Activated CD8-positive, alpha-beta memory T cell treated with anti-CD3 and anti-CD28 coated beads, Interleukin-2, amount 50 U/mL, for 1 hour (primary cell): ENCODE measurements at regions not wholly inside any gene's neighbourhood (a gene's known extent, or its start where the extent isn't known, plus 50 kb on each side); places are given as distances from the start of the nearest gene placed in this dataset.
"Not testable (repeated sequence)": the region's sequence is repeated elsewhere in the genome, so short reads cannot be mapped to it uniquely, and the experiment has no call there.

Source experiments
- DNase-seq: peaks from one replicate; pipeline ENCODE4 v3.0.0-alpha.2; 2020; ENCODE audit errors: extremely low read depth

DNA sequence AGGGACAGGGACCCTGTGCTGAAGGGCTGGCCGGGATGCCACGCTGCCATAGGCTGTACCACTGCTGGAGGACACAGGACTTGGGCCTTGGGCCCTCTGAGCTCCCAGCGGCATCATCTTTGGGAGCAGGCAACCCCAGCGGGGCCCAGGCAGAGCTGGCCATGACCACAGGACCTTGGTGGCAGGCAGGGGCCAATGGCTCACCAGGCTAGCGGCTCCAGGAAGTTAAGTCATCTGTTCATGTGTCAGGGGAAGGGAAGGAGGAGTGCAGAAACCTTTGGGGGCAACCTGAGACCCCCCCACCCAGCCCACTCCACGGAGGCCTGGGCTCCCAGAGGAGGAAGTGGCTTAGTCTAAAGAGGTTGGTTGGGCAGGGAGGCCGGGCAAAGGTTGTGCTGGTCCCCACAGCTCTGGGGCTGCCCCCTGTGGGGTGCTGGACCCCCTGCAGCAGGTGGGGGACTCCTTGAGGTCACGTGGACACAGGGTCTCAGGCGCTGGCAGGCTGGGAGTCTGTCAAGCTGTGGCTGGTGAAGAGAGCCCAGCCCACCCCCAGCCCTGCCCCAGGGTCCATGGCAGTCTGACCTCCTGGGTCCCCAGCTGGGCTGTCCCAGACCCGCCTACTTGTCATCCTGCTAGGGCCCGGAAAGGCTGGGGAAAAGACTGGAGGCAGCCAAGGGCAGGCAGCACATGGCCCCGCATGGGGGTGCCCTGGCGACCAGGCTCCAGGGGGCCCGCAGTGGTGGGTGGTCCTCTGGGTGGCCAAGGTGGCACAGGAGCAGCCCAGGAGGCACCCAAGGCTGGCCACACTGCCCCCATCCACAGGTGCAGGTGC is 184.3 kb downstream of the IGLL1 start:
- no peak for DNase-seq

GRCh38 chr22:23394525-23395326 is 185.4 kb downstream of the IGLL1 start:
- DNase-seq: no peak

DNA sequence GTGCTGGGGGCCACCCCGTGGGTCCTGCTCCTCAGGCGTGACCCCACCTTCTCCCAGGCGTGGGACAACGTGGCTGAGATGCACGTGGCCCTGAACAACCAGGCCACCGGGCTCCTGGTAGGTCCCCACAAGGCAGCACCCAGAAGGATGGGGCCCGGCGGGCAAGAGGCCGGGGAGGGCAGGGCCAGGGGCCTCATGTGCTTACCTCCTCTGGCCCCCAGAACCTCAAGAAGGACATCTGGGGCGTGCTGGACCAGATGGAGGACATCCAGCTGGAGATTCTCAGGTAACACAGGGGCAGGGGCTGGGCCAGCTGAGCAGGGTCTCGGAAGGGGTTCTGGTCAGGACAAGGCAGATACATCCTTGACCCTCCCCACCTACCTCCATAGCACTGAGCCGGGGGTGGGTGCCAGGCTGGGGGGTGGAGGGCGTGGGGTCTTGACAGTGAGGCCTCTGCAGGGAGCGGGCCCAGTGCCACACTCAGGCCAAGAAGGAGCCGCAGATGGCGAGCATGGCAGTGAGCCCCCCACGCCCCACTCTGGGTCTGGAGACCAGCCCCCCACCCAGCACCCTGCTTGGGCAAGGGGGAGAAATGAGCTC is 186.3 kb downstream of the IGLL1 start:
- no peak for DNase-seq

- DNase-seq: not testable (repeated sequence)
Measured at GRCh38 chr22:23393199-23393598, 186.9 kb downstream of the IGLL1 start.

DNA sequence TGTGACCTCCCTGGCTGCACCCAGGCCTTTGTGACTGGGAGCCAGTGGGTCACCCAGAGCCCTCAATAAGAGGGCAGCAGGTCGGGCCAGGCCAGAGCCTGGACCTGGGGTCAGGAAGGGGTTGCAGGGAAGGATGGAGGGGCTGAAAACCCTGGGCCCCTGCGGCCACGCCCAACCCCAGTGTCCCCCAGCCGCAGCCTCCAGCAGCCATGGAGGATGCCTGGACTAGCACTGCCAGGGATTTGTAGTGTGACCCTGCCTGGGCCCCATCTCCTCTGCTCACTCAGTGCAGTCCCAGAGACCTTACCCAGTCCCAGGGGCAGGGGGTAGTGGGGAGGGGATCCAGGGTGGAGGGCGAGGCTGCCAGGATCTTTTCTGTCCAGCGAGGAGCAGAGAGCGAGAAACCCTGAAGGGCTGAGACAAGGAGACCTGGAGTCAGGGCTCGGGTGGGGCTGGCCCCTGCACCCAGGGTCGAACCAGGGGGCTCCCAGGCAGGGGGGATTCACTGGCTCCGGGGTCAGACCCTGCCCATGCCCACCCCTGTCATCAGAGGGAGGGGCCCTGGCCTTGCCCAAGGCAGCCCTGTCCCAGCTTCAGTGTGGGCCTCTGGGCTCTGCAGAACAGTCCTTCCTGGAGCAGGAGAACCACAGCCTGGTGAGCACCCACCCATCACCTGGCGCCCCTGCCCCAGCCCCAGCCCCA is 187.5 kb downstream of the IGLL1 start:
- no peak for DNase-seq

DNA sequence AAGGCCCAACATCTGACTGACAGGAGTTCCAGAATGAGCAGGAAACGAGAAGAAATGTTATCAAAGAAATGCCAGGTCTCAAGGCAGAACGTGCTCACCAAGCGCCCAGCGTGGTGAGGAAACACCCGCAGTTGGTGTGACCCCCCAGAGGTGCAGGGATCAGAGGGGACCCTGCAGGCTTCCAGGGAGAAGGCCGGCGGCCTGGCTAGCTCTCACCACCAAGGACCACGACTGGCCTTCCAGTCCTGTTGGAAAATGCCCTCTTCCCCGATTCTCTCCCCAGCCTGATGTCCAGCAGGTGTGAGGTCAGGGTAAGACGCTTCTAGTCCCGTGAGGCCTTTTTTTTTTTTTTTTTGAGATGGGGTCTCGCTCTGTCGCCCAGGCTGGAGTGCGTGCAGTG is 189.1 kb downstream of the IGLL1 start:
- DNase-seq: no peak

GRCh38 chr22:23389271-23390071 is 190.6 kb downstream of the IGLL1 start:
- DNase-seq: no peak

- no peak for DNase-seq
Measured at GRCh38 chr22:23388517-23388890, 191.6 kb downstream of the IGLL1 start.

DNA sequence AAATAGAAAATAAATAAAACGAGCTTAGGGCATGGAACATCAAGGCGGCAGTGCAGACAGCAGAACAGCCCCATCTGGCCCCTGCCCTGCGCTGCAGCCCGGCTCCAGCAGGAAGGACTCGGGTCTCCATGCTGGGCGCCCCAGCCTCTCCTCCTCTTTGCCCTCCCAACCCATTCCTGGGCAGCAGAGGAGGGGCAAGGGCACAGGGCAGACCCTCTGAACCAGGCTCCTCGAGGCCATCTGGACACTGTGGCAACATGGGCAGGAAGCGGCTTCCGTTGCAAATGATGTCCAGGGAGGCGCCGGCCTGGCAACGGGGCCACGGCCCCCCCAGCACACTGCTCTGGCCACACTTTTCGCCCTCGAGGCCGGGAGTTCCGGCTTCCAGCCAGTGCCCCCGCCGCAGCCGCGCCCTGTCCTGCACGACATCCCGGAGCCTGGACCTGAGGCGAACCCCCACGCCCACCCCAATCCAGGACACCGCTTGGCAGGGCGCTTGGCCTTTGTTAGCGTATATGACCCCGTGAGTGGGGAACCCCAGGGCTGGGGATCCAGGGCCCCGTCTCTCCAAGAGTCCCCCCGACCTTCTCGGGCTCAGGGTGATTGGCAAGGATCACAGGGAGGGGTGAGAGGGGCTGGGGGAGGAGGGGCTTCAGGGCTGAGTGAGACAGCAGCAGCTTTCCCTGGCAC is 192.1 kb downstream of the IGLL1 start:
- DNase-seq: no peak

- no peak for DNase-seq
Measured at GRCh38 chr22:23386822-23387580, 193.1 kb downstream of the IGLL1 start.

DNA sequence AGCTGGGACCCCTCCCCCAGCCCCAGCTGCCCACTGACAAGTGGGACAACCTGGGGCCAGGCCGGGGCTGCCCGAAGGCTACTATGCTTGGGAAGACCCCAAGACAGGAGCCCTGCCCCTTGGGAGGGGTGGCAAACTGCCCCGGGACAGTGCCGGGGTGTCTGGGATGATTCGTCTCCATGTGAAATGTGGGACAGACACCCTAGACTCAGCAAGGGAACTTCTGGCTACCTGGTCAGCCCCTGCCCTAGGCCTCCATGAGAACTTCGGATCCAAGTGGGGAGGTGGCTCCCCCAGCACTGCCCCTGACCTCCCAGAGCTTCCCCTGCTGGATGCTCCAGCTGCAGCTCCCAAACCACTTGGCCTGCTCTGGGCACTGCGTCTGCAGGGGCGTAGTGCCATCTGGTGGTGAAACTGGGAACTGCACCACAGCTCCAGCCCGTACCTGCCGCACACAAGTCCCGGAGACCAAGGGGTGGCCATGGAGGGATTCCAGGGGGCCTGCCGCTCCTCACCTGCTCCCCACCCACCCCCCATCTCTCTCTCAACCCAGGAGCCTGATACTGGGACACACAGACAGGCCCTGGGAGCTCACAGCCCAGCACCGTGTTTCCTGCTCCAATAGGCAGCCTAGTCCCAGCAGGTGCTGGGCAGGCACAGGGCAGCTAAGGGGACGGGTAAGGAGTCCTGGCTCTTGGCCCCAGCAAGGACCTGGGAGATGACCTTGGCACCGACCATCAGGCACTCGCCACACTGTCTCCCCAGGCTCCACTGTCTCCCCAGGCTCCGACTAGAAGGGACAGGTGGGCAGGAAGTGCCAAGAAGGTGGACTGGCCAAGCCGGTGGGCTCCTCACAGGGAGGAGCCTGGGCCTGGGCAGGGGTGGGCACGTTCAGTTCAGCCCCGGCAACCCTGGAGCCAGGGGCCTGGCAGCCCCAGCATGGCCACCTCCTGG is 194.1 kb downstream of the IGLL1 start:
- DNase-seq: peak; percentile 28

- DNase-seq: no peak
Measured at GRCh38 chr22:23384923-23385677, 195.0 kb downstream of the IGLL1 start.

GRCh38 chr22:23384431-23384830 is 195.7 kb downstream of the IGLL1 start:
- no peak for DNase-seq

DNA sequence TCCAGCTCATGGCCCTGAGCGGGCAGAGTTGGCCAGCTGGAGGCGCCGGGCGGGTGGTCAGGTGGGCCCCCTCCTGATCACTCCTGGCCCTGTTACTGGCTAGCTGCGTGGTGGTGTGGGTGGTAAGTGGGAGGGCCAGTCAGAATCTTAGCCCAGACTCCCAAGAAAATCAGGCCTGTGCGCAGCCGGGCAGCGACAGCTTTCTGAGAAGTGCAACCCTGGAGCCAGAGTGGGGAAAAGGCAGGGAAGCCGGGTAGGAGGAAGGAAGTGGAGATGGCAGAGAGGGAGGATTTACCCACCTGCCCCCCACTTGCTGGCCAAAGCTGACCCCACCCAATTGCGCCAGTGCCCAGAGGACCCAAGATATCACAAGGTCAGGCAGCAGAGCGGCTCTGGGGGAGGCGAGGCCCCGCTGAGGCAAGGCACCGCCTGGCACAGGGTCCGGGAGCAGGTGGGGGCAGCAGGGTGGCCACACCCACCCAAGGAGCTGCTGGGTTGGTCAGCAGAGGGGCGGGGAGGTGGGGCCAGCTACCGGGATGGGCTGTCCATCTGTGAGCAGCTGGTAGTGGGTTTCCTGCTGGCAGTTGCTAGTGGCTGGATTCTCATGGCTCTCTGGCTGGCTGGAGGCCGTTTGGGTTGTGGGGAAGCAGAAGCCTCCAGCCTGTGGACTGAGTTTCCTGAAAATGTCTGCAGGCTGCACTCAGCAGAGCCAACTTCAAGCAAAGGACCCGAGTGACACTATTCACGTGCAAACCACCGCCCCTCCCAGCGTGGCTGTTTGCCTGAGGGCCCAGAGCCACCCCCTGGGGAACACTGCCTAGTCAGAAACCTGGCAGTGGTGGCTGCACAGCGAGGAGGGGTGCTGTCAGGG is 196.4 kb downstream of the IGLL1 start:
- no peak for DNase-seq

DNA sequence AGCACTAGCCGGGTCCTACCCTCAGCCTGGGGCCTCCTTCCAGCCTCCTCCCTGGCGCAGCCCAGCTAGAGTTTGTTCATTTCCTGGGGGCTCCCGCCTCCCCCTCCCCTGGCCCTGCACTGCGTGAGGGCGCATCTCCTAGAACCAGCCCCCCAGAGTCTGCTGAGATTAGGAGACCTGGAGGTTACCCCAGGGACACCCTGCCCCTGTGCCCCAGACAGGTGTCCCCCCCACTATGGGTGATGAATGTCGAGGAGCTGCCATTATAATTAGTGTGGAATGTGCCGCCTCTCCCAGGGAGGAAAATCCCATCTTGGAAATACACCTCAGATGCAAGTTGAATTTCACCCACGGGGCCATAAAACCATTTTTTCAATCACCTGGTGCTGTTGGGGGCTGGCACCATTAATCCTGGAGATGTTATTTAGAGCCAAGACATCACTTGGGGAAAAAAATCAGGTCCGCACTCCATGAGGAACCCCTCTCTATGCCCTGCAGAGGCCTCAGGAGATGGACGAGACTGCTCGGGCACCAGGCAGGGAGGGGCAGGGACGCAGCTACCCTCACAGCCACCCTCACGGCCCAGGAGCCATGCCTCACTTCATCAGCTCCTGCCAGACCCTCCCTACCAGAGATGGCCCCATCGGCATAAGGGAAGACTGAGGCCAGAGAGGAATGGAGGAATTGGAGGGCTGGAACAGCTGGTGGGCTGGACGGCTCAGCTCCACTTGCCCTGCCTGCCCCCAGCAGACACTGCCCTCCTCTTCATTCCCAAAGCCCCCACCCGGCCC is 197.5 kb downstream of the IGLL1 start:
- DNase-seq: no peak
